ENCODE measurements at regions not wholly inside any gene's neighbourhood (a gene's known extent, or its start where the extent isn't known, plus 50 kb on each side); places are given as distances from the start of the nearest gene placed in this dataset.

DNA sequence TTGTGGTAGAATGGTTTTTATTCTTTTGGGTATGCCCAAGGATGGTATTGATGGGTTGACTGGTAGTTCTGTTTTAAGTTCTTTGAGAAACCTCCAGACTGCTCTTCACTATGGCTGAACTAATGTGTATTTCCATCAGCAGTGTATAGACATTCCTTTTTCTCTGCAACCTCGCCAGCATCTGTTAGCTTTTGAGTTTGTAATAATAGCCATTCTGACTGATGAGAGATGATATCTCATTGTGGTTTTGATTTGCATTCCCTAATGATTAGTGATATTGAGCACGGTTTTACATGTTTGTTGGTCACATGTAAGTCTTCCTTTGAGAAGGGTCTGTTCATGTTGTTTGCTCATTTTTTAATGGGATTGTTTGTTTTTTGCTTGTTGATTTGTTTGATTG, 1348.7 kb upstream of the NXPH2 start:
- DNase-seq (ENCODE audit: low read depth, low spot score), result no peak
- CTCF ChIA-PET, result no interaction called here
- no peak overlapping the region for H3K4me3 ChIP-seq (ENCODE audit: low read depth, low read length)
- TF ChIP-seq, protein P1, sequence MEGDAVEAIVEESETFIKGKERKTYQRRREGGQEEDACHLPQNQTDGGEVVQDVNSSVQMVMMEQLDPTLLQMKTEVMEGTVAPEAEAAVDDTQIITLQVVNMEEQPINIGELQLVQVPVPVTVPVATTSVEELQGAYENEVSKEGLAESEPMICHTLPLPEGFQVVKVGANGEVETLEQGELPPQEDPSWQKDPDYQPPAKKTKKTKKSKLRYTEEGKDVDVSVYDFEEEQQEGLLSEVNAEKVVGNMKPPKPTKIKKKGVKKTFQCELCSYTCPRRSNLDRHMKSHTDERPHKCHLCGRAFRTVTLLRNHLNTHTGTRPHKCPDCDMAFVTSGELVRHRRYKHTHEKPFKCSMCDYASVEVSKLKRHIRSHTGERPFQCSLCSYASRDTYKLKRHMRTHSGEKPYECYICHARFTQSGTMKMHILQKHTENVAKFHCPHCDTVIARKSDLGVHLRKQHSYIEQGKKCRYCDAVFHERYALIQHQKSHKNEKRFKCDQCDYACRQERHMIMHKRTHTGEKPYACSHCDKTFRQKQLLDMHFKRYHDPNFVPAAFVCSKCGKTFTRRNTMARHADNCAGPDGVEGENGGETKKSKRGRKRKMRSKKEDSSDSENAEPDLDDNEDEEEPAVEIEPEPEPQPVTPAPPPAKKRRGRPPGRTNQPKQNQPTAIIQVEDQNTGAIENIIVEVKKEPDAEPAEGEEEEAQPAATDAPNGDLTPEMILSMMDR (IDR thresholded peaks at IDR 0.05; ENCODE audit: insufficient read depth, low read length, missing control alignments), result no peak
- POLR2A ChIA-PET, result no interaction called here

DNA sequence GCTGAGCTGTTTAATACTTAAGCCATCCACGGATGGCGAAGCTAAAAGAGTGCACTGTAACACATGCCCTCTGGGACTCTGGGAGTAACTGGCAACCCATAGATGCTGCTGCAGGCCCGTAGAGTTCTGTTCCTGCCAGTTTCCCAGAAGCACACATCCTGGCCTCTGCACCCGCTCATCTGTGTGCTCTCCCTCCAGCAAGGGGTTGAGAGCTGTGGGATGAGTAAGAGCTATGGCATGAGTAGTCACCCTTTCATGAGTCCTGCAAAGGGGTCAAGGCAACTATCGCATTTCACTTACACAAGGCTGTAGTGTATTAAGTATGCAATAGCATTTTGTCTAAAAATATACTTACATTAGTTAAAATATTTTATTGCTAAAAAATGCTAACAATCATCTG, 1341.8 kb upstream of the NXPH2 start:
- TF ChIP-seq, protein P1 (IDR thresholded peaks at IDR 0.05; ENCODE audit: insufficient read depth, low read length, missing control alignments), result no peak
- ChIA-PET POLR2A (no interaction called here), CTCF (no interaction called here)

DNA sequence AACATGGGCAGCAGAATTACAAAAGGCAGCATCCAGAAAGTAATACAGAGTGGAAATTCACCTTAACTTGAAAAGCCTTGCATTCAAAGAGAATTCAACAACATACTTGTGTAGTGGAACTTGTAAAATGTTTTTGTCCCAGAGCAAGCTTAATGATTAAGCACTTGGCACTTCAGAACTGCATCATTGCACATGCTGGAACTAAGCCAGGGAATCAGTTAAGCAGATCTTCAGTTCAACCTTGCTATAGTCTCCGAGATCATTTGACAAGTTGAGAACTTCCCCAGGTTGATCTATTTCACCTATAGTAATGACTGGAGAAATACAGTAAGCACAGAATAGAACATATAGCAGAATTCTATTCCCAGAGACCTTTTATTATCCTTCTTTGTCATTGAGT, 1337.2 kb upstream of the NXPH2 start:
- no peak overlapping the region for H3K4me3 ChIP-seq (ENCODE audit: low read depth, low read length)
- CTCF ChIA-PET, result no interaction called here
- POLR2A ChIA-PET, result no interaction called here
- TF ChIP-seq, protein P1 (IDR thresholded peaks at IDR 0.05; ENCODE audit: insufficient read depth, low read length, missing control alignments), result no peak
- DNase-seq (ENCODE audit: low read depth, low spot score), result no peak

More for the DNA sequence above, 1341.8 kb upstream of the NXPH2 start:
- H3K4me3 ChIP-seq (ENCODE audit: low read depth, low read length), result no peak overlapping the region
- no peak for DNase-seq (ENCODE audit: low read depth, low spot score)

DNA sequence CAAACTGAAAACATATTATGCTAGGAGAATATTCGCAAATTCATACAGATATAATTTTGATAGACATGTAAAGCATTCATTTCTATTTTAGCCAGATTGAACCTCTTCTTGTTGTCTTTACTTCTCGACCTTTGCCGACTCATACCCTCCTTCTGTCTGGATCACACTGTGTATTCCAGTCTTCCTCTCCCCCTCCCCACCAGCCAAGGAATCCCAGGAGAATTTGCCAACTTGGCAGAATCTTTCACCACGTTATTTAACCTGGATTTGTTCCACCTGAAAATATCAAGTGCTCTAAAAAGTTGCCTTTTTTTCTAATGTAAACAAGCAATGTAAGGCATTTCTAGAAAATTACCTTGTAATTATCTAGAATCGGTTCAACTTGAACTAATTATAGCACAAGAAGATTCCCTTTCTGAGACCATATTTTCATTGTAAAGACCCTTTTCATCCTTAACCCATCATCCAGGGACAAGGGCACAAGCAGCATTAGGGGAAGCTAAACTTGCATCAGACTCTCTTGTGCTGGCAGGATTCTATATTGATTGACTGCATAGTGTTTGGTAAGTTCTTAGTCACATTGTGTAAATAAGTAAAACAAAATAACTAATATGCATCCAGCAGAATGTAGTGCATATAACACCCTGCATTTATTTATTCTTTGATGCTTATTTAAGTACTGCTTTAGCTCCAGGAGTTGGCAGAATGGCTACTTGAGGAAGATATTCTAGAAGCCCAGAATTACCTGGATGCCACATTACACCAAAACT, 1328.7 kb upstream of the NXPH2 start:
- POLR2A ChIA-PET, result no interaction called here
- CTCF ChIA-PET, result no interaction called here
- H3K4me3 ChIP-seq (ENCODE audit: low read depth, low read length), result no peak overlapping the region
- TF ChIP-seq, protein P1 (IDR thresholded peaks at IDR 0.05; ENCODE audit: insufficient read depth, low read length, missing control alignments), result no peak
- DNase-seq (ENCODE audit: low read depth, low spot score), result no peak

DNA sequence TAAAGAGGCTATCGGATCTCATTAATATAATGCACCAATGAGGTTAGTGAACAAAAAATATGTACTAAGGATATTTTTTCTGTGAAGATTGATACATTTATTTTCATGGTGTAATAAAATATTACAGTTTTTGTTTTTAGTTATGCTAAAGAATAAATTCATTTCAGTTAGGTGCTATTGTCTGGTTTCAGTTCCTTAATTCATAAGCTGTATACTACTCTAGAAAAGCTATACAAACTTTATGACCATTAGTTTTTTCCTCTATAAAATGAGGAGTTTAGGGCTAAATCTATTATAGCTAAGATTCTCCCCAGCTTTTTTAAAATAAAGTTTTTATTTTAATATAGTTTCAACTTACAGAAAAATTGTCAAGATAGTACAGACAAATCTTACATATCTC, 1311.7 kb upstream of the NXPH2 start:
- ChIA-PET CTCF (no interaction called here), POLR2A (no interaction called here)
- no peak for DNase-seq (ENCODE audit: low read depth, low spot score)

DNA sequence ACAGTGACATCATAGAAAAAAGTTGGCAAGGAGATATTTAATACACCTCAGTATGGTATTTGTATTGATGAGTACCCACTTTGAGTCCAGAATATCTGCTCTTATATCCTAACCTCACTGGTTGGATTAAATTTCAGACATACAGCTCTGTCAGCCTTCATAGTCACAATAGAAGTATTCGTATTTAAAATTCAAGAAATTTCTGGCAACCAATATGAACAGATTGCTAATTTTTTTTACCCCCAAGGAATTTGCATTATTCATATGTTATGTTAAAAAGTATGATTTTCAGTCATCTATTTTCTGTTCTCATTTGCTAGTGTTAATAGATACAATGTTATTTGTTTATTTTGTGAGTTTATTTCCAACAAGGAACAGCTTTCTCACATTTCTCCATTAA, 1306.8 kb upstream of the NXPH2 start:
- TF ChIP-seq, protein P1 (IDR thresholded peaks at IDR 0.05; ENCODE audit: insufficient read depth, low read length, missing control alignments), result no peak
- ChIA-PET POLR2A (no interaction called here), CTCF (no interaction called here)
- no peak for DNase-seq (ENCODE audit: low read depth, low spot score)
- H3K4me3 ChIP-seq (ENCODE audit: low read depth, low read length), result no peak overlapping the region

More for the DNA sequence above, 1311.7 kb upstream of the NXPH2 start:
- TF ChIP-seq, protein P1 (IDR thresholded peaks at IDR 0.05; ENCODE audit: insufficient read depth, low read length, missing control alignments), result no peak
- no peak overlapping the region for H3K4me3 ChIP-seq (ENCODE audit: low read depth, low read length)

Measured in AG04449 (cell line).